H1 (cell line): ENCODE measurements at regions not wholly inside any gene's neighbourhood (a gene's known extent, or its start where the extent isn't known, plus 50 kb on each side); places are given as distances from the start of the nearest gene placed in this dataset.

ENCODE experiments used
- CTCF ChIA-PET: fragments of 300-600 bp; sonication (Branson Sonifier 250); formaldehyde crosslinking; loops from one replicate; lab custom pipeline; 2021; ENCODE audit not compliant: partially characterized antibody; lab: Charles Lee
- POLR2A ChIA-PET: fragments of 300-600 bp; sonication (Branson Sonifier 250); formaldehyde crosslinking; loops from one replicate; lab custom pipeline; 2021; ENCODE audit warnings: inconsistent platforms; ENCODE audit not compliant: partially characterized antibody; lab: Charles Lee
- DNase-seq, 2 experiments: peaks; one replicate each; pipeline versions ENCODE4 v3.0.0 to v3.0.0-alpha.2; 2010 to 2022; ENCODE audit warnings: low spot score in 2 of 2, low read depth in 1 of 2, mixed read lengths in 1 of 2
- FAIRE-seq: peaks from 2 replicates; lab custom pipeline; 2011; peaks lifted over from hg19 to GRCh38; lab: Jason Lieb, UNC
- H2AFZ ChIP-seq: 2 replicates; pipeline ENCODE4 v1.8.1; 2012; ENCODE audit warnings: low read length, inconsistent platforms
- H2AK5ac ChIP-seq: 2 replicates; pipeline ENCODE4 v1.6.1; 2013; ENCODE audit warnings: low read depth, low read length
- H2BK120ac ChIP-seq: replicated peaks from 2 replicates; pipeline ENCODE3; 2013; ENCODE audit warnings: low read depth, low read length, inconsistent platforms
- H2BK12ac ChIP-seq: 2 replicates; pipeline ENCODE4 v1.6.1; 2013; ENCODE audit warnings: low read depth, low read length
- H2BK15ac ChIP-seq: 2 replicates; pipeline ENCODE4 v1.6.1; 2013; ENCODE audit warnings: low read length
- H2BK20ac ChIP-seq: 2 replicates; pipeline ENCODE4 v1.6.1; 2013; ENCODE audit warnings: low read length
- H2BK5ac ChIP-seq: 2 replicates; pipeline ENCODE4 v1.6.1; 2013; ENCODE audit warnings: low read depth, low read length
- H3K14ac ChIP-seq: 2 replicates; pipeline ENCODE4 v1.6.1; 2013; ENCODE audit warnings: inconsistent platforms; ENCODE audit not compliant: insufficient read length
- H3K18ac ChIP-seq: 2 replicates; pipeline ENCODE4 v1.6.1; 2013; ENCODE audit warnings: low read length; ENCODE audit errors: extremely low read depth
- H3K23ac ChIP-seq: 2 replicates; pipeline ENCODE4 v1.6.1; 2013; ENCODE audit warnings: inconsistent platforms; ENCODE audit not compliant: insufficient read length
- H3K23me2 ChIP-seq: 2 replicates; pipeline ENCODE4 v1.6.1; 2013; ENCODE audit warnings: low read depth, low read length
- H3K27ac ChIP-seq: 2 replicates; pipeline ENCODE4 v1.6.1; 2011; ENCODE audit warnings: low read depth, low read length, inconsistent platforms
- H3K27me3 ChIP-seq, 4 experiments: replicated peaks in 1 of 4; 1 replicate in 1 of 4; 2 replicates in 3 of 4; pipeline versions ENCODE4 v1.6.1 to v1.8.1; 2011 to 2013; ENCODE audit warnings: low read length in 3 of 4, mild to moderate bottlenecking in 3 of 4, inconsistent platforms in 2 of 4, mixed read lengths in 2 of 4, moderate library complexity in 1 of 4; ENCODE audit not compliant: control insufficient read depth in 3 of 4, insufficient read depth in 3 of 4; ENCODE audit errors: extremely low read depth in 1 of 4
- H3K36me3 ChIP-seq, 4 experiments: 2 replicates each; pipeline versions ENCODE4 v1.6.1 to v1.8.1; 2011 to 2013; ENCODE audit warnings: mild to moderate bottlenecking in 4 of 4, low read length in 3 of 4, moderate library complexity in 2 of 4, control low read depth in 1 of 4, inconsistent platforms in 1 of 4; ENCODE audit not compliant: insufficient read depth in 4 of 4, control insufficient read depth in 2 of 4
- H3K4ac ChIP-seq: replicated peaks from 2 replicates; pipeline ENCODE3; 2013; ENCODE audit warnings: low read length, low read depth, mixed read lengths, inconsistent platforms; ENCODE audit not compliant: insufficient read length
- H3K4me1 ChIP-seq, 4 experiments: replicated peaks in 1 of 4; 1 replicate in 1 of 4; 2 replicates in 3 of 4; pipeline versions ENCODE4 v1.6.1 to v1.8.1; 2011 to 2013; ENCODE audit warnings: low read length in 3 of 4, inconsistent platforms in 2 of 4, mixed read lengths in 1 of 4; ENCODE audit not compliant: insufficient read depth in 4 of 4, control insufficient read depth in 3 of 4
- H3K4me2 ChIP-seq, 2 experiments: 2 replicates each; pipeline versions ENCODE4 v1.6.1 to v1.8.1; 2011 to 2013; ENCODE audit warnings: low read depth in 2 of 2, low read length in 2 of 2, control low read depth in 1 of 2, inconsistent platforms in 1 of 2, mild to moderate bottlenecking in 1 of 2; ENCODE audit not compliant: insufficient read depth in 1 of 2
- H3K4me3 ChIP-seq, 4 experiments: fragments of 200-600, 300-600 bp in 1 of 4; sonication (generic), shearing (Covaris generic), sonication (Bioruptor Twin) in 1 of 4; 2 replicates each; pipeline versions ENCODE4 v1.5.1 to v1.8.1; 2011 to 2016; ENCODE audit warnings: low read length in 4 of 4, low read depth in 3 of 4, control low read depth in 2 of 4, inconsistent platforms in 2 of 4, mild to moderate bottlenecking in 2 of 4, mixed read lengths in 1 of 4, moderate library complexity in 1 of 4; ENCODE audit not compliant: insufficient read depth in 2 of 4; ENCODE audit errors: extremely low read depth in 1 of 4
- H3K56ac ChIP-seq: replicated peaks from 2 replicates; pipeline ENCODE3; 2013; ENCODE audit warnings: low read depth, mild to moderate bottlenecking, mixed read lengths, low read length, inconsistent platforms; ENCODE audit not compliant: insufficient read length
- H3K79me1 ChIP-seq: 2 replicates; pipeline ENCODE4 v1.6.1; 2013; ENCODE audit warnings: low read depth, low read length, control low read depth
- H3K79me2 ChIP-seq, 2 experiments: 2 replicates each; pipeline versions ENCODE4 v1.6.1 to v1.8.1; 2012 to 2013; ENCODE audit warnings: low read length in 2 of 2, mild to moderate bottlenecking in 2 of 2, inconsistent platforms in 1 of 2; ENCODE audit not compliant: insufficient read depth in 2 of 2, control insufficient read depth in 1 of 2
- H3K9ac ChIP-seq, 4 experiments: replicated peaks in 1 of 4; 1 replicate in 1 of 4; 2 replicates in 3 of 4; pipeline versions ENCODE4 v1.6.1 to v1.8.1; 2011 to 2013; ENCODE audit warnings: low read depth in 3 of 4, low read length in 3 of 4, control low read depth in 2 of 4, mild to moderate bottlenecking in 2 of 4, moderate library complexity in 2 of 4, inconsistent platforms in 1 of 4; ENCODE audit errors: extremely low read depth in 1 of 4
- H3K9me3 ChIP-seq, 2 experiments: 2 replicates each; pipeline versions ENCODE4 v1.6.1 to v1.8.1; 2012 to 2013; ENCODE audit warnings: mild to moderate bottlenecking in 2 of 2, moderate library complexity in 2 of 2, control low read depth in 1 of 2, inconsistent platforms in 1 of 2, low read depth in 1 of 2, low read length in 1 of 2, mixed read lengths in 1 of 2; ENCODE audit not compliant: insufficient read depth in 2 of 2
- H4K20me1 ChIP-seq, 2 experiments: replicated peaks in 1 of 2; 2 replicates each; pipeline versions ENCODE3 to v1.8.1; 2011 to 2013; ENCODE audit warnings: inconsistent platforms in 2 of 2, low read length in 2 of 2, mild to moderate bottlenecking in 1 of 2; ENCODE audit not compliant: insufficient read depth in 2 of 2, control insufficient read depth in 1 of 2
- H4K5ac ChIP-seq: 2 replicates; pipeline ENCODE4 v1.6.1; 2013; ENCODE audit warnings: low read length, low read depth, mixed read lengths, inconsistent platforms; ENCODE audit not compliant: insufficient read length
- H4K8ac ChIP-seq: 2 replicates; pipeline ENCODE4 v1.8.0; 2013; ENCODE audit warnings: mild to moderate bottlenecking, moderate library complexity, low read length, inconsistent platforms; ENCODE audit not compliant: insufficient read depth; ENCODE audit errors: extremely low read depth
- H4K91ac ChIP-seq: replicated peaks from 2 replicates; pipeline ENCODE3; 2013; ENCODE audit warnings: low read length, mixed read lengths, inconsistent platforms; ENCODE audit not compliant: insufficient read length
- BCL11A ChIP-seq, 2 experiments: IDR thresholded peaks; one replicate each; pipeline ENCODE4 v1.6.1; 2011; ENCODE audit warnings: low read depth in 2 of 2, low read length in 2 of 2, mild to moderate bottlenecking in 2 of 2
- CREB1 ChIP-seq: IDR thresholded peaks from 2 replicates; pipeline ENCODE4 v1.6.1; 2012; ENCODE audit warnings: inconsistent platforms
- EZH2 ChIP-seq: fragments of 200-600 bp; sonication (generic); IDR thresholded peaks from 2 replicates; pipeline ENCODE4 v1.7.1; 2012; ENCODE audit warnings: low read depth, mild to moderate bottlenecking, moderate library complexity, low read length, inconsistent platforms; ENCODE audit not compliant: severe bottlenecking
- FOSL1 ChIP-seq: IDR thresholded peaks from 2 replicates; pipeline ENCODE4 v1.6.1; 2011; ENCODE audit warnings: mild to moderate bottlenecking, low read depth, low read length, moderate library complexity; ENCODE audit not compliant: insufficient read depth
- HDAC2 ChIP-seq, 2 experiments: fragments of 300-600 bp in 1 of 2; sonication (generic) in 1 of 2; IDR thresholded peaks; 2 replicates each; pipeline ENCODE4 v1.6.1; 2011 to 2012; ENCODE audit warnings: low read depth in 2 of 2, low read length in 2 of 2, mild to moderate bottlenecking in 2 of 2, moderate library complexity in 2 of 2, borderline replicate concordance in 1 of 2, inconsistent platforms in 1 of 2
- JUND ChIP-seq: IDR thresholded peaks from 2 replicates; pipeline ENCODE4 v1.6.1; 2011; ENCODE audit warnings: mild to moderate bottlenecking, improper control_type of control experiment, low read length
- NRF1 ChIP-seq: IDR thresholded peaks from 2 replicates; pipeline ENCODE4 v1.6.1; 2011; ENCODE audit warnings: mild to moderate bottlenecking, low read depth, low read length, improper control_type of control experiment
- POLR2AphosphoS5 ChIP-seq: IDR thresholded peaks from 2 replicates; pipeline ENCODE4 v1.6.1; 2011; ENCODE audit warnings: low read depth, low read length
- RFX5 ChIP-seq: IDR thresholded peaks from 2 replicates; pipeline ENCODE4 v1.6.1; 2011; ENCODE audit warnings: low read depth, low read length, improper control_type of control experiment, borderline replicate concordance
- SAP30 ChIP-seq: fragments of 300-600 bp; sonication (generic); IDR thresholded peaks from 2 replicates; pipeline ENCODE4 v1.7.1; 2012; ENCODE audit warnings: low read length, moderate library complexity, mild to moderate bottlenecking, inconsistent platforms; ENCODE audit not compliant: insufficient read depth, insufficient replicate concordance
- SIRT6 ChIP-seq: IDR thresholded peaks from one replicate; pipeline ENCODE4 v1.7.1; 2012; ENCODE audit warnings: low read length, inconsistent platforms
- SIX5 ChIP-seq: IDR thresholded peaks from 2 replicates; pipeline ENCODE4 v1.6.1; 2011; ENCODE audit warnings: mild to moderate bottlenecking, low read depth, low read length
- SP1 ChIP-seq: IDR thresholded peaks from 2 replicates; pipeline ENCODE4 v1.6.1; 2011; ENCODE audit warnings: low read depth, low read length
- SP2 ChIP-seq: IDR thresholded peaks from 2 replicates; pipeline ENCODE4 v1.6.1; 2012; ENCODE audit warnings: mild to moderate bottlenecking, low read length, inconsistent platforms
- TAF1 ChIP-seq: IDR thresholded peaks from 2 replicates; pipeline ENCODE4 v1.6.1; 2011; ENCODE audit warnings: mild to moderate bottlenecking, low read depth, low read length
- TEAD4 ChIP-seq: IDR thresholded peaks from 2 replicates; pipeline ENCODE4 v1.6.1; 2012; ENCODE audit warnings: low read depth, low read length, inconsistent platforms, mixed read lengths
- YY1 ChIP-seq: IDR thresholded peaks from 2 replicates; pipeline ENCODE4 v1.6.1; 2011; ENCODE audit warnings: low read depth, mild to moderate bottlenecking, low read length
- WGBS, 2 experiments: shearing (Covaris generic) in 1 of 2; methylation state at CpG; one replicate each; pipeline versions ENCODE4 v1.1.6 to v1.1.7; 2013 to 2015; ENCODE audit warnings: low lambda C conversion rate in 2 of 2, mixed read lengths in 2 of 2, inconsistent platforms in 1 of 2, low coverage in 1 of 2, missing lambda C conversion rate in 1 of 2; ENCODE audit not compliant: insufficient replicate concordance in 2 of 2, insufficient coverage in 1 of 2, insufficient read length in 1 of 2; ENCODE audit errors: extremely low coverage in 1 of 2, missing lambda C conversion rate in 1 of 2; 5-methylcytosine and 5-hydroxymethylcytosine counted together

- no peaks in the 10 kb centered on the region; a peak in 1 of 7 replicates for H3K4me1 ChIP-seq
- H4K8ac ChIP-seq: no peak overlapping the region
- H3K4me2 ChIP-seq: no peak overlapping the region
- no peak for DNase-seq
- H4K91ac ChIP-seq: no peak overlapping the region
- H2BK5ac ChIP-seq: no peak overlapping the region
- ChIA-PET CTCF (interaction anchor here (1.0 to 4.0 kb wide), 4 partner anchors 12 to 146 kb away, joined by 3 to 14 read pairs (median 3); no protein-coding TSS in a partner anchor), POLR2A (no interaction called here)
- no peak overlapping the region for H2BK120ac ChIP-seq
- H3K79me1 ChIP-seq: no peaks in the 10 kb centered on the region
- no peak overlapping the region for H3K56ac ChIP-seq
- no peak overlapping the region for H3K18ac ChIP-seq
- no peak overlapping the region for H3K23ac ChIP-seq
- H3K27ac ChIP-seq: no peak overlapping the region
- H3K14ac ChIP-seq: no peak overlapping the region
- no peaks in the 10 kb centered on the region for H3K36me3 ChIP-seq
- no peaks in the 10 kb centered on the region for H3K79me2 ChIP-seq
- no peaks in the 10 kb centered on the region for H3K27me3 ChIP-seq
- no peak overlapping the region for H3K9ac ChIP-seq
- H3K4me3 ChIP-seq: no peak overlapping the region
- H2BK20ac ChIP-seq: no peak overlapping the region
- H2AFZ ChIP-seq: no peak overlapping the region
- no peak overlapping the region for H4K5ac ChIP-seq
- no peak overlapping the region for H3K4ac ChIP-seq
- no peaks in the 10 kb centered on the region for H4K20me1 ChIP-seq
- H3K9me3 ChIP-seq: no peaks in the 10 kb centered on the region
- no peak for FAIRE-seq
- no peak overlapping the region for H2BK12ac ChIP-seq
- no peak overlapping the region for H2AK5ac ChIP-seq
- 86% methylated on average over 1 of the region's 1 CpG; no CpG with 5 or more reads in 1 of the 2 experiments for WGBS, 2 experiments
- no peaks in the 10 kb centered on the region for H3K23me2 ChIP-seq
- no peak overlapping the region for H2BK15ac ChIP-seq
- TF ChIP-seq JUND (no peak), EZH2 (no peak), SP1 (no peak), RFX5 (no peak), TAF1 (no peak), CREB1 (no peak), POLR2AphosphoS5 (no peak), SP2 (no peak), SAP30 (no peak), SIRT6 (no peak), HDAC2 (IDR thresholded peaks at IDR 0.05; ENCODE audit: borderline replicate concordance in 1 of 2, low read depth in 2 of 2, low read length in 2 of 2) (no peak), TEAD4 (no peak), FOSL1 (no peak), SIX5 (no peak), NRF1 (no peak), BCL11A (IDR thresholded peaks at IDR 0.05; ENCODE audit: low read depth in 2 of 2, low read length in 2 of 2) (no peak), YY1 (no peak)
Measured at GRCh38 chr4:165682611-165683010, 190.4 kb upstream of the TLL1 start.
